Stomach (tissue), 8 donors: ENCODE measurements at regions not wholly inside any gene's neighbourhood (a gene's known extent, or its start where the extent isn't known, plus 50 kb on each side); places are given as distances from the start of the nearest gene placed in this dataset.

Experiments used
- DNase-seq, 2 donors: peaks; one replicate each; pipeline versions ENCODE4 v3.0.0 to v3.0.0-alpha.2; 2013 to 2019
- H3K27ac ChIP-seq, 5 donors: fragments of 200-600 bp in 4 of 5; sonication (generic) in 4 of 5; one replicate each; pipeline ENCODE4 v1.5.1; 2013 to 2019; ENCODE audit warnings: mild to moderate bottlenecking in 1 of 5, moderate library complexity in 1 of 5
- H3K27me3 ChIP-seq, 3 donors: fragments of 200-600 bp; sonication (generic); one replicate each; pipeline ENCODE4 v1.5.1; 2017 to 2019; ENCODE audit warnings: mixed run types in 1 of 3
- H3K36me3 ChIP-seq, 4 donors: fragments of 200-600 bp; sonication (generic); 1 replicate in 3 of 4; 2 replicates in 1 of 4; pipeline ENCODE4 v1.5.1; 2016 to 2019
- H3K4me1 ChIP-seq, 4 donors: fragments of 200-600 bp; sonication (generic); one replicate each; pipeline ENCODE4 v1.5.1; 2016 to 2019
- H3K4me3 ChIP-seq, 4 donors: fragments of 200-600 bp; sonication (generic) in 3 of 4; one replicate each; pipeline ENCODE4 v1.5.1; 2016 to 2019; ENCODE audit warnings: mild to moderate bottlenecking in 1 of 4
- H3K9me3 ChIP-seq, 4 donors: fragments of 200-600 bp; sonication (generic); one replicate each; pipeline ENCODE4 v1.5.1; 2016 to 2019
- CTCF ChIP-seq, 7 experiments: fragments of 450-650 bp in 4 of 7; fragments of 200-600 bp in 3 of 7; sonication (generic) in 3 of 7; IDR thresholded peaks; one replicate each; pipeline ENCODE4 v1.5.1; 2016 to 2019; ENCODE audit warnings: antibody characterized with exemption in 7 of 7, control low read depth in 2 of 7, mild to moderate bottlenecking in 1 of 7
- EP300 ChIP-seq: sonication (generic); formaldehyde crosslinking; IDR thresholded peaks from one replicate; pipeline ENCODE4 v1.6.1; 2017; ENCODE audit warnings: antibody characterized with exemption
- POLR2A ChIP-seq, 4 donors: fragments of 450-650 bp; IDR thresholded peaks; one replicate each; pipeline ENCODE4 v1.6.1; 2016; ENCODE audit warnings: antibody characterized with exemption in 4 of 4, control low read depth in 2 of 4, mild to moderate bottlenecking in 1 of 4, moderate library complexity in 1 of 4
- POLR2AphosphoS5 ChIP-seq, 3 donors: sonication (generic); formaldehyde crosslinking; IDR thresholded peaks; one replicate each; pipeline ENCODE4 v1.6.1; 2016; ENCODE audit warnings: antibody characterized with exemption in 3 of 3
- WGBS, 5 donors: extraction: QIAGEN DNeasy Blood & Tissue Kit in 3 of 5; methylation state at CpG; one replicate each; pipeline versions ENCODE4 v1.1.5 to v1.1.7; 2013 to 2018; 5-methylcytosine and 5-hydroxymethylcytosine counted together
- intact Hi-C: fragments of 100-400 bp; cut with DNase I; formaldehyde crosslinking; loops from one replicate; pipeline ENCODE4 v1.15.1; 2023; ENCODE audit warnings: low total_unique reads
- donor health status: healthy with polysubstance abuse.
- donor health status: Bipolar disorder and iron deficiency.
- donor health status: healthy.

GRCh38 chr10:55237462-55237861 is 436.4 kb upstream of the PCDH15 start:
- H3K9me3 ChIP-seq = no peaks in the 10 kb centered on the region
- H3K27ac ChIP-seq = no peak overlapping the region
- intact Hi-C loops = no loop called here
- no peak for DNase-seq
- H3K27me3 ChIP-seq = no peaks in the 10 kb centered on the region
- no peaks in the 10 kb centered on the region for H3K36me3 ChIP-seq
- no peak for TF ChIP-seq POLR2AphosphoS5 (IDR thresholded peaks at IDR 0.05)
- TF ChIP-seq EP300 = no peak
- TF ChIP-seq POLR2A (IDR thresholded peaks at IDR 0.05) = no peak
- no peak for TF ChIP-seq CTCF (IDR thresholded peaks at IDR 0.05)
- H3K4me3 ChIP-seq = no peak overlapping the region
- H3K4me1 ChIP-seq = no peaks in the 10 kb centered on the region

- no peaks in the 10 kb centered on the region for H3K4me1 ChIP-seq
- TF ChIP-seq POLR2AphosphoS5 (IDR thresholded peaks at IDR 0.05) (no peak), EP300 (no peak)
- DNase-seq = no peak
- no peaks in the 10 kb centered on the region for H3K36me3 ChIP-seq
- no peaks in the 10 kb centered on the region for H3K27me3 ChIP-seq
- peak overlapping the region in 3 of 4 donors; percentile 14 to 20 (median 16) for H3K4me3 ChIP-seq
- intact Hi-C loops = no loop called here
- no peaks in the 10 kb centered on the region for H3K9me3 ChIP-seq
- H3K27ac ChIP-seq = no peak overlapping the region
Observed at GRCh38 chr10:55233505-55233904, 432.5 kb upstream of the PCDH15 start.

GRCh38 chr10:55233090-55233489 is 432.1 kb upstream of the PCDH15 start:
- 28 to 48% (median 42%) methylated on average over 3 of the region's 3 CpGs for WGBS, 5 donors
- Histone ChIP-seq H3K27me3 (no peaks in the 10 kb centered on the region), H3K36me3 (no peaks in the 10 kb centered on the region), H3K4me1 (no peaks in the 10 kb centered on the region), H3K27ac (no peak overlapping the region), H3K9me3 (no peaks in the 10 kb centered on the region), H3K4me3 (peak overlapping the region in 3 of 4 donors; percentile 14 to 20 (median 16))
- no peak for DNase-seq
- TF ChIP-seq CTCF (IDR thresholded peaks at IDR 0.05) = no peak
- TF ChIP-seq POLR2A (IDR thresholded peaks at IDR 0.05) = no peak
- no peak for TF ChIP-seq POLR2AphosphoS5 (IDR thresholded peaks at IDR 0.05)
- TF ChIP-seq EP300 = no peak
- intact Hi-C loops = no loop called here

GRCh38 chr10:55232553-55232952 is 431.5 kb upstream of the PCDH15 start:
- H3K4me1 ChIP-seq = no peaks in the 10 kb centered on the region
- 23 to 64% (median 47%) methylated on average over 1 of the region's 1 CpG for WGBS, 5 donors
- DNase-seq = no peak

GRCh38 chr10:55227967-55228366 is 426.9 kb upstream of the PCDH15 start:
- no peak overlapping the region for H3K4me3 ChIP-seq
- no peaks in the 10 kb centered on the region for H3K36me3 ChIP-seq
- DNase-seq = no peak
- H3K27me3 ChIP-seq = no peaks in the 10 kb centered on the region
- H3K9me3 ChIP-seq = no peaks in the 10 kb centered on the region
- intact Hi-C loops = no loop called here
- H3K27ac ChIP-seq = no peak overlapping the region
- 0 to 95% (median 43%) methylated on average over 1 of the region's 1 CpG for WGBS, 5 donors
- TF ChIP-seq POLR2AphosphoS5 (IDR thresholded peaks at IDR 0.05) (no peak), EP300 (no peak), POLR2A (IDR thresholded peaks at IDR 0.05) (no peak), CTCF (IDR thresholded peaks at IDR 0.05) (no peak)
- H3K4me1 ChIP-seq = no peaks in the 10 kb centered on the region

More at GRCh38 chr10:55232553-55232952, 431.5 kb upstream of the PCDH15 start:
- intact Hi-C loops = no loop called here
- H3K9me3 ChIP-seq = no peaks in the 10 kb centered on the region
- H3K27ac ChIP-seq = no peak overlapping the region
- TF ChIP-seq POLR2A (IDR thresholded peaks at IDR 0.05) = no peak
- H3K4me3 ChIP-seq = peak overlapping the region in 2 of 4 donors; percentile 14 to 16
- no peaks in the 10 kb centered on the region for H3K36me3 ChIP-seq
- H3K27me3 ChIP-seq = no peaks in the 10 kb centered on the region
